Stimulated activated naive CD8-positive, alpha-beta T cell treated with anti-CD3 and anti-CD28 coated beads, Interleukin-15, Interleukin-2, amounts not matched to agents 100 U/mL and 50 U/mL, for 24 hours (primary cell): ENCODE measurements at regions not wholly inside any gene's neighbourhood (a gene's known extent, or its start where the extent isn't known, plus 50 kb on each side); places are given as distances from the start of the nearest gene placed in this dataset.
"Not testable (repeated sequence)": the region's sequence is repeated elsewhere in the genome, so short reads cannot be mapped to it uniquely, and the experiment has no call there.

Experiments used
- ATAC-seq: fragments of 150-1000 bp; cut with Tn5 transposase; one replicate; pipeline ENCODE4 v1.10.0; 2021
- DNase-seq: peaks from one replicate; pipeline ENCODE4 v3.0.0; 2021

DNA sequence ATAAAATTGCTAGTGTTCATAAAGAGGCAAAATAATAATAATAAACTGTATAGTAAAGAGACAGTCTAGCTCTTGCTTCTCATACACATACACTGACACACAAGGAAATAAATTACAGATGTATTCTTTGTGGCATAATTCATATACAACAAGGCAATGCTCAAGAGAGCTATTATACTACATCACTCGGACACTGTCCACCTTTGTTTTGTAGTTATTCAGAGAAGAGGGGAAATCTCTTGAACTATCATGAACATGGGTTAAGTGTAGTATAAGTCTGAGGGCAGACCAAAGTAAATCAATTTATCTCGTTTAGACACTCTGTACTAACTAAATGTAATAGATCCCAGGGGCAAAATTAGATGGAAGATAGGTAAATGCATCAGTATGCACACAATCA lies 72.7 kb upstream of the PHIP start:
- no peak for ATAC-seq

DNA sequence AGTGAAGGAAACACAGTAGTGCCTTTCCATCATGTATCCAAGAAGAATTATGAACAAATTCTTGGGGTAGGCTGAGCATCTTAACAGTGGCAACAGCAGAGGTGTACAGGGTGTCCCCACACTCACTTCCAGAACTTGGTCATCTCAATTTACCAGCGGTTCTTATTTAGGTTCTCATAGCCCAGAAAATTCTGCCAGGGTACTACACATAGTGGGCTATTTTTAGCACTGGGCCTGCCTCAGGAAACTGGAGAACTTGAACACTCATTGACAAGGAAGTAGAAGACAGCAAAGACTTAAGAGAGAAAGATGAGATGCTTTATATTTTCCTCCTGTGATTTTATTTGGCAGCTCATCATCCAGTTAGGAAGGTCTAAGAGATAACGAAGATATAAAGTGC lies 71.8 kb upstream of the PHIP start:
- DNase-seq (no peak), ATAC-seq (no peak)

More for the DNA sequence above, 72.7 kb upstream of the PHIP start:
- DNase-seq: no peak

DNA sequence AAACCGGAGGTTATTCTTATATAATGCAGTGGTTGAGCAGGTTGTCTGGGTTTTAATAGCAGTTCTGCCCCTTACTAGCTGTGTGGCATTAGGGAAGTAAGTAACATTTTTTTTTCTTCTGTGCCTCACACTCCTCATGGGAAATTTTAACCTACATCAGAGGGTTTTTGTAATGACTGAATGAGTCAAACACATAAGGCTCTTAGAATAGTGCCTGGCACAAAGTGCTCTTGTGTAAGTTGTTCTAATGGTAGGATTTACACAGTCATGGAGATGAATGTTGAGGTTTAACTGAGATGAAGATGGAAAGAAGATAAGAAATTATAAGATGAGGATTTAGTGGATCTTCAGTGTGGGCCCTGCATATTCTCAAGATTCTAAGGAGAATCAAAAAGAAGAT lies 68.4 kb upstream of the PHIP start:
- DNase-seq (no peak), ATAC-seq (no peak)

DNA sequence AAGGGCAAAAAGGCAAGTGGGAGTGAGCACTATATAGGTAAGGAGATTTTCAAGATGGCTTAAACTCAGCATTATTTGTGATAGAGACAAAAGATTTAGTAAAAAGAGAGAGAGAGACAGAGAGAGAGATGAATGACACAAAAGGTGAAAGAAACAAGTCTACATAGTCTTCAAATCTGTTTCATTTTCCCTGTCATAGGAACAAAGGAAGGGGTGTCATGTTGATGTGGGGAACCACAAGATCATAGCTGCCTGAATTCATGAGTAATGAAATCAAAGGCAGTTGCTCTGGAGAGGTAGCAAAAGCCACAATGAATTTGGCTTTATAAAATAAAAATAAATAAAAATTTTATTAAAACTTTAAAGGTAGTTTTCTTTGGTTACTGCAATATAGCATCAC lies 67.2 kb upstream of the PHIP start:
- DNase-seq: no peak
- ATAC-seq: peak; percentile 36

DNA sequence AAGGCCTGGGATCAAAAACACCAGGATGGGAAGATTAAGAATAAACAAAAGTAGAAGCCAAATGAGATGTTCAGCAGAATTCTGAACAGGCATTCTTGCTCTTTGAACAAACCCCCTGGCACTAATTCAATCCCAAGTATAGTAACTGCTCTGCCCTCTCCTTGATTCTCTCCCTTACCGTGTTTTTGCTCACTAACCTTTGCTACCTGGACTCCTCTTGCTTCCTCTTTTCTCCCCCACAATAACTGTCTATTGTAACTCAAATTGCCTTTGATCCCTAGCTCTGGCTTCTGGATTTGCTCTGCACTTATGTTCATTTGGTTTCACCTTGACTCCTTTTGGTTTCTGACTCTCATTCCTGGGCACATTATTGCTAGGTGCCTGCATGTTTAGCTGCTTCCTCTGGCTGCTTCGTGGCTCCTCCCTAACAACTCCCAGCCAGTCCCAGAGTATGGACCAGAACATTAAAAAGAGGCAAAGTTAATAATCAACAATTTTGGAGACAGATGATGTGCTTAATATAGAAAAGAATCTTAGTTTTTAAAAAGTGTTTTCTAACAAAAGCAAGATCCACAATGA lies 65.4 kb upstream of the PHIP start:
- DNase-seq: no peak

DNA sequence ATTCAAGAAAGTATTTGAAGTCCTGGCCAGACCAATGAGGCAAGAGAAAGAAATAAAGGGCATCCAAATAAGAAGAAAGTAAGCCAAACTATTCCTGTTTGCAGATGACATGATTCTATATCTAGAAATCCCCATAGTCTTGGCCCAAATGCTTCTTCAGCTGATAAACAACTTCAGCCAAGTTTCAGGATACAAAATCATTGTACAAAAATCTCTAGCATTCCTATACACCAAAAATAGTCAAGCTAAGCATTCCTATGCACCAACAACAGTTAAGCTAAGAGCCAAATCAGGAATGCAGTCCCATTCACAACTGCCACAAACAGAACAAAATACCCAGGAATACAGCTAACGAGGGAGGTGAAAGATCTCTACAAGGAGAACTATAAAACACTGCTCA lies 60.1 kb upstream of the PHIP start:
- DNase-seq: no peak
- ATAC-seq: no peak

More for the DNA sequence above, 65.4 kb upstream of the PHIP start:
- no peak for ATAC-seq

DNA sequence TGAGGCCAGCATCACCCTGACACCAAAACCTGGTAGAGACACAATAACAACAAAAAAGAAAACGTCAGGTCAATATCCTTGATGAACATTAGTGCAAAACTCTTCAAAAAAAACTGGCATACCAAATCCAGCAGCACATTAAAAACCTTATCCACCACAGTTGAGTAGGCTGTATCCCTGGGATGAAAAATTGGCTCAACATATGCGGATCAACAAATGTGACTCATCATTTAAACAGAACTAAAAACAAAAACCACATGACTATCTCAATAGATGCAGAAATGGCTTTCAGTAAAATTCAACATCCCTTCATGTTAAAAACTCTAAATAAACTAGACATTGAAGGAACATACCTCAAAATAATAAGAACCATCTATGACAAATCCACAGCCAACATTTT lies 59.6 kb upstream of the PHIP start:
- ATAC-seq: no peak
- no peak for DNase-seq

DNA sequence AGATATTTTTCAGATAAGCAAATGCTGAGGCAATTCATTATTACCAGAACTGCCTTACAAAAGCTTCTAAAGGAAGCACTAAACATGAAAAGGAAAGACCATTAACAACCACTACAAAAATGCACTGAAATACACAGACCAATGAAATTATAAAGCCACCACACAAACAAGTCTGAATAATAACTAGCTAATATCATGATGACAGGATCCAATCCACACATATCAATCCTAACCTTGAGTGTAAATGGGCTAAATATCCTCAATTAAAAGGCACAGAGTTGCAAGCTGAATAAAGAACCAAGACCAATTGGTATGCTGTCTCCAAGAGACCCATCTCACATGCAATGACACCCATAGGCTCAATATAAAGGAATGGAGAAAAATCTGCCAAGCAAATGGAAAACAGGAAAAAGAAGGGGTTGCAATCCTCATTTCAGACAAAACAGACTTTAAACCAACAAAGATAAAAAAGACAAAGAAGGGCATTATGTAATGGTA lies 58.0 kb upstream of the PHIP start:
- DNase-seq: no peak
- ATAC-seq: no peak

DNA sequence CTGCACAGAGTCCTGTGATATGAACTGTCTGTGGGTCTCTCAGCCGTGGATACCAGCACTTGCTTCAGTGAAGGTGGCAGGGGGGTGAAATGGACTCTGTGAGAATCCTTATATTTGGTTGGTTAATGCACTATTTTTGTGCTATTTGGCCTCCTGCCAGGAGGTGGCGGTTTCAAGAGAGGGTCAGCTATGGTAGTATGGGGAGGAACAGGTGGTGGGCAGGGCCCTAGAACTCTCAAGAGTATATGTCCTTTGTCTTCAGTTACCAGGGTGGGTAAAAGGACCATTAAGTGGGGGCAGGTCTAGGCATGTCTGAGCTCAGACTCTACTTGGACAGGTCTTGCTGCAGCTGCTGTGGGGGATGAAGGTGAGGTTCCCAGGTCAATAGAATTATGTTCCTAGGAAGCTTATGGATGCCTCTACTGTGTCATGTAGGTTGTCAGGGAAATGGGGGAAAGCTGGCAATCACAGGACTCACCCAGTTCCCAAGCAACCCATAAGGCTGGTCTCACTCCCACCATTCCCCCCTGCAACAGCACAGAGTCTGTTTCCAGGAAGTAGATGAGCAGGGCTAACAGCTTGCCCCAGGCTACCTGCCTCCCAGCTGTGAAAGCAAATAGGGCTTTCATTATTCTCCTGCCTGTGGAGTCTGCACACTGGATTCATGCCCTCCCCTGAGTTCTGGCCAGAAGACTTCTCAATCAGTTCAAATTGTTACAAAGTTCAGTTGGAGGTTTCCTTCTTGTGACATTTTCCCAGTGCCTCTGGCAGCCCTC lies 56.8 kb upstream of the PHIP start:
- ATAC-seq (no peak), DNase-seq (no peak)

DNA sequence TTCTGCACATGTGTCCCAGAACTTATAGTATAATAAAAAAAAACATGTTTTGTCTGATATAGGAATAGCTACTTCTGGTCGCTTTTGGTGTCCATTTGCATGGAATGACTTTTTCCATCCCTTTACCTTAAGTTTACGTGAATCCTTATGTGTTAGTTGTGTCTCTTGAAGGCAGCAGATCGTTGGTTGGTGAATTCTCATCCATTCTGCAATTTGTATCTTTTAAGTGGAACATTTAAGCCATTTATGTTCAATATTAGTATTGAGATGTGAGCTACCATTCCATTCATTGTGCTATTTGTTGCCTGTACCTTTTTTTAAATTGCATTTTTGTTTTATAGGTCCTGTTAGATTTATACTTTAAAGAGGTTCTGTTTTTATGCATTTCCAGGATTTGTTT lies 55.1 kb upstream of the PHIP start:
- ATAC-seq (no peak), DNase-seq (no peak)

DNA sequence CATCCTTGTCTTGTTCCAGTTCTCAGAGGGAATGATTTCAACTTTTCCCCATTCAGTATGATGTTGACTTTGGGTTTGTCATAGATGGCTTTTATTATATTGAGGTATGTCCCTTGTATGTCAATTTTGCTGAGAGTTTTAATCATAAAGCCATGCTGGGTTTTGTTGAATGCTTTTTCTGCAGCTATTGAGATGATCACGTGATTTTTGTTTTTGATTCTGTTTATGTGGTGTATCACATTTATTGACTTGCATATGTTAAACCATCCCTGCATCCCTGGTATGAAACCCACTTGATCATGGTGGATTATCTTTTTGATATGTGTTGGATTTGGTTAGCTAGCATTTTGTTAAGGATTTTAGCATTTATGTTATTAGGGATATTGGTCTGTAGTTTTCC lies 53.2 kb upstream of the PHIP start:
- not testable (repeated sequence) for DNase-seq, ATAC-seq
